SK-N-MC (cell line): ENCODE measurements at regions not wholly inside any gene's neighbourhood (a gene's known extent, or its start where the extent isn't known, plus 50 kb on each side); places are given as distances from the start of the nearest gene placed in this dataset.

Experiments
- DNase-seq: peaks from one replicate; pipeline ENCODE4 v3.0.0-alpha.2; 2011; ENCODE audit warnings: low read depth, low spot score
- H3K27ac ChIP-seq: fragments of 200-600 bp; sonication (generic); 2 replicates; pipeline ENCODE4 v1.5.1; 2016; ENCODE audit warnings: mixed run types
- H3K36me3 ChIP-seq: fragments of 200-600 bp; sonication (generic); 2 replicates; pipeline ENCODE4 v1.6.1; 2017; ENCODE audit warnings: antibody characterized with exemption, low read length, mixed read lengths; ENCODE audit not compliant: insufficient read depth
- H3K4me3 ChIP-seq: fragments of 200-600 bp; sonication (generic); 2 replicates; pipeline ENCODE4 v1.5.1; 2016
- H3K9ac ChIP-seq: fragments of 200-600 bp; sonication (generic); 2 replicates; pipeline ENCODE4 v1.8.0; 2017; ENCODE audit warnings: mixed run types, mixed read lengths; ENCODE audit not compliant: insufficient read length
- H3K9me3 ChIP-seq: fragments of 200-600 bp; sonication (generic); 2 replicates; pipeline ENCODE4 v1.6.1; 2017; ENCODE audit warnings: low read depth, mild to moderate bottlenecking, antibody characterized with exemption, low read length, moderate library complexity, mixed read lengths
- EZH2 ChIP-seq: fragments of 200-600 bp; sonication (generic); IDR thresholded peaks from one replicate; pipeline ENCODE4 v1.6.1; 2017; ENCODE audit warnings: antibody characterized with exemption
- FOXP2 ChIP-seq: optimal IDR thresholded peaks from 2 replicates; pipeline ENCODE3; 2011; ENCODE audit warnings: mild to moderate bottlenecking, moderate library complexity; ENCODE audit not compliant: insufficient read depth; ENCODE audit errors: extremely low read length, control extremely low read depth
- POLR2AphosphoS5 ChIP-seq: IDR thresholded peaks from 2 replicates; pipeline ENCODE4 v1.6.1; 2012; ENCODE audit warnings: mild to moderate bottlenecking, low read depth, low read length, borderline replicate concordance

DNA sequence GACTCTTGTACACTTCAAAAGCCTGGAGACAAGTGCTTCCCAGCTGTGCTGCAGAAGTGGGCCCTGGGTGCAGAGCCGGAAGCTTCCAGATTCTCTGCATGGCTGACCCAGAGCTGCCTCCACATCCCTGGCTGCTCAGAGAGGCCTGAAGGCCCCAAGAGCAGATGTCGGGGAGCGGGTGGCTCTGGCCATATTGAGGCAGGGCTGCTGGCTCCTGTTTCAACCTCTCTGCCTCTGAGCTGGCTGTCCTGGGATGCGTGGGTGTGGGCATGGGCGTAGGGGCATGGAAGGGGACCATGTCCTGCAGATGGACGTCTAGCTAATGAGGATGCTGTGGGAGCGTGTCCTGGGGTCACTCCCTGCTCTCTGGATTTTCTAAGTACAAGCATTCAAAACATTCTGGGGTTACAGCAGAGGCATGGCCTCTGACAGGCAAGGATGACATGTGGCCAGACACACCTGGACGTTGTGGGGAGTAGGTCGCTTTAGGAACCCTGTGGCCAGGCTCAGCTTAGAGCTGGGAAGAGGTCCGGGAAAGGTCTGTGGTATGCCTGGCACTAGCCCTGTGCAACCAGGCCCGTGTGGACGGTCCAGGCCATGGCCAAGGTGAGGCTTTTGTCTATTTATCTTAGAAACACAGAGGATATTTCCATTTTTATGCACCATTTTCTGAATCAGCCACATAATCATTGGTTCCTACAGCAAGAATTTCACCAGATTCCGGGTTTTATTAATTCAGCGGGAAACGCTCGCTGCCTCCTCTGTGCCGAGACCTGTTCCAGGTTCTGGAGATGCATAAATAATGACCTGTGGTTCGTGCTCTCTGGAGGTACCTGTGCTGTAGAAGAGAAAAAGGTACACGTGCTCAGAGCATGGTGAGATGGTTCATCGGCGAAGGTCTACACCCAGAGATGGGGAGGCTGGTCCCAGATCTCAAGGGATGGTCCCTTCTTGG lies 361.1 kb downstream of the GLRX3 start:
- no peak overlapping the region for H3K27ac ChIP-seq
- H3K9me3 ChIP-seq = no peaks in the 10 kb centered on the region
- H3K9ac ChIP-seq = no peak overlapping the region
- DNase-seq = no peak
- no peaks in the 10 kb centered on the region for H3K36me3 ChIP-seq
- no peak for TF ChIP-seq POLR2AphosphoS5
- TF ChIP-seq FOXP2 = no peak
- TF ChIP-seq EZH2 = no peak
- no peak overlapping the region for H3K4me3 ChIP-seq

DNA sequence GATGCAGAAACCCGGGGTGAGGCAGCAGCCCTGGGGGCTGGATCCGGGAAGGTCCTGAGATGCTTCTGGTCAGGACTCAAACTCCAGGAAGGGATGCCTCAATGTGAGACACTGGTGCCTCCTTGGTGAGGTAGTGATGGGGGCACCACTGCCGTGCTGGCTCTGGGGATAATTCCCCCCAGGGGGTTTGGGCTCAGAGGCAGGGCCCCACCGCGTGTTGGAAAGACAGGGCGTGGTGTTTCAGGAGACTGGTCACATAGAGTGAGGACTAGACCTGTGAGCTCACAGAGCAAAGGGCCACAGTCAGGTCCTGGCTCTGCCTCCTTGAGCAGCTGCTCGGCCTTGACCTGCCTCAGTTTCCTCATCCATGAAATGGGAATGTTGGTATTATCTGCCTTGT lies 361.9 kb downstream of the GLRX3 start:
- no peak overlapping the region for H3K9ac ChIP-seq
- H3K4me3 ChIP-seq = no peak overlapping the region
- H3K36me3 ChIP-seq = no peaks in the 10 kb centered on the region
- DNase-seq = no peak
- H3K27ac ChIP-seq = no peak overlapping the region
- no peaks in the 10 kb centered on the region for H3K9me3 ChIP-seq
- TF ChIP-seq POLR2AphosphoS5 (no peak), EZH2 (no peak), FOXP2 (no peak)

DNA sequence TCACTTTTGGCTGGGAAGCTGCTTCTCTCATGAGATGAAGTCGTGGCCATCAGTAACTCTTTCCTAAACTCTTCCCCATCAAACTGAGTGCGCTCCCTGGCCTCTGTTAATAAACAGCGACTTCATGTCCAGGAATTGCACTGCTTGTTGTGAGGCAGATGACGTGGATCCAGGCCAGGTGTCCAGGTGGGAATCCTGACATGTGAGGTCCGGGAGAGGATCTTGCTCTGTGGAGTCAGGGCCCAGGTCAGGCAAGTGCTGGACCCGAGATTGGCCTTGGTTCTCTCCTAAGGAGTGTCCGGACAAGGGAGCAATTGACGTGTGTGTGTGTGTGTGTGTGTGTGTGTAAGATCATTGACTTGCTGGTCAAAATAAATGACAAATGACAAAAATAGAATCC lies 362.7 kb downstream of the GLRX3 start:
- TF ChIP-seq FOXP2 = no peak
- no peak for TF ChIP-seq EZH2
- no peak for TF ChIP-seq POLR2AphosphoS5
- Histone ChIP-seq H3K9me3 (no peaks in the 10 kb centered on the region), H3K9ac (no peak overlapping the region), H3K4me3 (no peak overlapping the region), H3K27ac (no peak overlapping the region), H3K36me3 (no peaks in the 10 kb centered on the region)
- no peak for DNase-seq

DNA sequence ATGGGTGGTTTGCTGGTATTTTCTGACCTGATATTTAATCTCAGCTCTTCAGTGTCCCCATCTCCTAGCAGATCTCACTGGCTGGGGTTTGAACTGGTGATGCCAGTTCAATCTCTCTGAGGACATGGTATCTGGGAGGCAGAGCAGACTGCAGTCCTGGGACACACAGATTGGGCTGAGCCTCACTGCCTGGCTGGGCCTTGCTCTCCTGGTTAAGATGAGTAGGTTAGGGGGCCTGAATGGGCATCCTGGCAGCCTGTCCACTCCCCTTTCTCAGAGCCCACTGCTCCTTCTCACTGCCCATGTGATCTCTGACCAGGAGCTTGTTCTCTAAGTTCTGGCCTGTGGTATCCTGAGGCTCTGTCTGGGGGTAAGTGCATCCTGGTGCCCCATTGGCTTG lies 363.4 kb downstream of the GLRX3 start:
- no peak overlapping the region for H3K27ac ChIP-seq
- no peak for DNase-seq
- H3K4me3 ChIP-seq = no peak overlapping the region
- TF ChIP-seq EZH2 = no peak
- no peak for TF ChIP-seq FOXP2
- TF ChIP-seq POLR2AphosphoS5 = no peak
- H3K36me3 ChIP-seq = no peaks in the 10 kb centered on the region
- H3K9me3 ChIP-seq = no peaks in the 10 kb centered on the region
- H3K9ac ChIP-seq = no peak overlapping the region

DNA sequence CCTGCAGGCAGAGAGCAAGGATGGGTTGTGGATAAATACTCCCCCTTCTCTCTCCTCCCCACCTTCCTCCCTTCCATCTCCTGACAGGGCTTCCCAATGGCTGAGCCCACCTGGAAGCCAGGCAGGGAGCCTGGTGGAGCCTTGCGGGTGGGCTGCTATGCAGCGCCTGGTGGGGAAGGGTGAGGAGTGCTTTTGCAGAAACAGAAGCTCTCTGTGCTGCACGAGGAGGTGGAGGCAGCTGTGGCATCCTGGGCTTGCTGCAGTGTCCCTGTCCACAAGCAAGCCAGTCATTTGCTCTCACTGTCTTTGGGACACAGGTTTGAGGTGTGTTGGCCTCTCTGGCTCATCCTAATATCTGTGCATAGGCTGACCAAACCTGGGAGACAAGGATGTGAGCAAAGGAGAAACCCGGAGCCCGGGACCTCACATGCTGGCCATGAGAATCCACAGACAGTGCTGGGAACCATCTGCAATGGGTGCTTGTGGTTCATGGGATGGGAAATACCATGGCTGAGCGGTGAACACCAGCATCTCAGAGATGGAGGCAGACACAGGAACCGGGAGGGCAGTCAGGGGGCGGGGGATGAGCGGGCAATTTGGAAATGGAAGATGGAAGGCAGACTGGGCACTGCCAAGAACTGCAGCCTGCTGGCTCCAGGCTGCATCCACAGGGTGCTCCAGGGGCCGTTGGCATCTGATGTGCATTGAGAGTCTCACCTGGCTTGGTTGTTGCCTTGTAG lies 364.2 kb downstream of the GLRX3 start:
- TF ChIP-seq FOXP2 (no peak), POLR2AphosphoS5 (no peak), EZH2 (no peak)
- H3K9me3 ChIP-seq = no peaks in the 10 kb centered on the region
- H3K9ac ChIP-seq = no peak overlapping the region
- no peak overlapping the region for H3K27ac ChIP-seq
- no peak for DNase-seq
- H3K4me3 ChIP-seq = no peak overlapping the region
- H3K36me3 ChIP-seq = no peaks in the 10 kb centered on the region

DNA sequence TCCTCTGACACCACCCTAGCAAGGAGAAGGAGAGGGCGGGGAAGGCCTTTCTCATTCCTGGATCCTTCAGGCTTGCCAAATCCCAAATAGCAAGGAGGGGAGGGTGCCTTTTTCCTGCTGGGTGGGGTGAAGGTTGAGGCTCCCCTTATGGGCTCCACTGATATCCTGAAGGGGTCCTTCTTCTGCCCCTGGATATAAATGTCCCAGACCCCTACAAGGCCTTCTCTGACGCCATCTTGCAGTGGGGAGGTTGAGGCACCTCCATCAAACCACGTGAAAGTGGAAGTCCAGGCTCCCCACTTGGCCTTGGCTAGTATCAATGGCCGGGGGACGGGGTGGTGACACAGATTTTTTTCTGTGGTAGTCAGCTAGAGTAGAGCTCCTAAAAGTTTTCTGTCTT lies 371.3 kb downstream of the GLRX3 start:
- H3K27ac ChIP-seq = no peak overlapping the region
- no peaks in the 10 kb centered on the region for H3K36me3 ChIP-seq
- H3K9ac ChIP-seq = no peak overlapping the region
- no peak for DNase-seq
- no peak overlapping the region for H3K4me3 ChIP-seq
- no peaks in the 10 kb centered on the region for H3K9me3 ChIP-seq
- TF ChIP-seq POLR2AphosphoS5 = no peak
- TF ChIP-seq FOXP2 = no peak
- no peak for TF ChIP-seq EZH2

DNA sequence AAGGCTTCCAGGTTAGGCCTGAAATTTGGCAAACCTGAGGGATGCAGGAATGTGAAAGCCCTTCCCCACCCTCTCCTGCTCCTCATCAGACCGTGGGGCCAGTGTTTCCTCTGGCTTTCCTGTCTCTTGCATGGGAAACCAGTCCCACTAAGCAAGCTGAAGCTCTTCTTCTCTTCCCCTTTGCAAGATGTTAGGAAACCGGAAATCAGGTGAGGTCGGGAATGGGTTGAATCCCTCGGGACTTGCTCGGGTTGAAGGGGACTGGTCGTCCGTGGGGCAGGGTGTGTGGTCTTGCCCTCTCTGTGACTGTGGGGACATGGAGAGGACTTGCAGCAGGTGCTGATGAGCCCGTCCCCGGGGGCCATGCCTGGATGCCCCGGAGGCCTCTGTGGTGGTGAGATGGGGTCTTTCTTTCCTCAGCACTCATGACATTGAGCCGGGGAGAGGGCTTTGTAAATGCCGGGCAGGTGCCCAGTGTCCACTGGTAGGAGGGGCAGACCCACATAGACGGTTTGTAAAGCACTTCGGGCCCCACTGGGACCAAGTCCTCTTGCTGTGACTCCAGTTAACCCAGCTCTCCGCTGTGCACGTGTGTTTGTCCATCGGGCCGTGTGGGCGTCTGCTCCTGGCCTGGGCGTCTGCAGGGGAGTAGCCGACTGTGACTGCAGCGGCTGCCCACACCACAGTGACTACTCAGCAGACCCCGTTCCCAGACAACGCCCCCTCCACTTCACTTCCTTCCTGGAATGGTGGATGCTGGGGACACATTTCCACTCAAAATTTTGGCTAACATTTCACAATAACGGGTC lies 373.9 kb downstream of the GLRX3 start:
- H3K4me3 ChIP-seq = no peak overlapping the region
- H3K9ac ChIP-seq = no peak overlapping the region
- no peak overlapping the region for H3K27ac ChIP-seq
- H3K36me3 ChIP-seq = no peaks in the 10 kb centered on the region
- no peaks in the 10 kb centered on the region for H3K9me3 ChIP-seq
- no peak for DNase-seq
- TF ChIP-seq FOXP2 (no peak), EZH2 (no peak), POLR2AphosphoS5 (no peak)

DNA sequence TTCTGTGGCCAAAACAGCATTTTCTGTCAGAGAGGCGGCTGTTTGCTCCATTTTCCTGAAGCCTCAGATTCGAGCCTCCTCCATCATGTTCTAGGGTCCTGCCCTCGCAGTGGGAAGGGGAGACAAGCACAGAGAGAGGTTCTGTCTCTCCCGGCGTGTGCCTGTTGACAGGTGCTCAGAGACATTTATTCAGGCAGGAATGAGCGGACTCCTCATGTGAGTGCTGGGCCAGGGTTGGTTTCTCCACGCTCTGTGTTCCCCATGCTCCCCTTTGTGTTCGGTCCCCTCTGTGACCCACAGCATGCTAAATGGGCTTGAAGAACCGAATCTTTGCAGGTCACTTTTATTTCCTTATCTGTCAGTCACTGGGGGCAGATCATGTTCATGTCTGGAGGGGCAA lies 374.6 kb downstream of the GLRX3 start:
- no peak overlapping the region for H3K27ac ChIP-seq
- no peak overlapping the region for H3K9ac ChIP-seq
- TF ChIP-seq EZH2 = no peak
- no peak for TF ChIP-seq FOXP2
- no peak for TF ChIP-seq POLR2AphosphoS5
- no peaks in the 10 kb centered on the region for H3K9me3 ChIP-seq
- H3K4me3 ChIP-seq = no peak overlapping the region
- no peaks in the 10 kb centered on the region for H3K36me3 ChIP-seq
- DNase-seq = no peak
